Esophagus squamous epithelium (tissue), 4 donors: ENCODE measurements at regions not wholly inside any gene's neighbourhood (a gene's known extent, or its start where the extent isn't known, plus 50 kb on each side); places are given as distances from the start of the nearest gene placed in this dataset.

Source experiments
- POLR2A ChIP-seq, 4 donors: fragments of 450-650 bp; IDR thresholded peaks; one replicate each; pipeline ENCODE4 v1.6.1; 2017; ENCODE audit warnings: antibody characterized with exemption in 4 of 4, mild to moderate bottlenecking in 4 of 4, moderate library complexity in 3 of 4
- TF ChIP-seq, protein P1 (sequence below), 6 experiments: fragments of 450-650 bp in 4 of 6; fragments of 200-600 bp in 2 of 6; sonication (generic) in 2 of 6; IDR thresholded peaks; one replicate each; pipeline ENCODE4 v1.5.1; 2016 to 2019; ENCODE audit warnings: antibody characterized with exemption in 6 of 6, mild to moderate bottlenecking in 4 of 6, moderate library complexity in 4 of 6

DNA sequence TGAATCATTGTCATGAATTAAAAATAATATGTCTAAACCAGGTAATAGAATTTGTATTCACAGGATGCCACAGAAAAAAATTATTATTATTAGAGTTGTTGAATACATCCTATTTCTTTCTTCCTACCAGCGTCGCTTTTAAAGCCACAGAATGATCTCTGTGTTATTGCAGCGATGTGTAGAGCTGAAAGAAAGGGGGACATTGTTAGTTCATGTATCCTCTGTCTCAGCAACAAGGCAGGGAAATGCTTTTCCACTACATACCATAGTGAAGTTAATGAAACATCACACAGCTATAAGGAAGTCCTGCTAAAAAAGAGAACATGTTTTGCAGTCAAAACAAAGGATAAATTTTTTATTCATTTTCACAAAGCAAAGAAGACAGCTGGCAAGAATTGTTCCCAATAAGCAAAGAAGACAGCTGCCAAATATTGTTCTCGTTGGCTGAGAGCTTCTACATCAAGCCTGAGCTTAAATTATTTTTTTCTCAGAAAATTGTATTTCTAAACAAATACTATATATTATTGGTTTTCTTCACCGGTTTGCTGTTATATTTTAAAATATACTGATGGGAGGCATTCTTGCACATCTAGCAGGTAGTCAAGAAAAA lies 1234.4 kb downstream of the SUCLG1 start:
- TF ChIP-seq, protein P1, sequence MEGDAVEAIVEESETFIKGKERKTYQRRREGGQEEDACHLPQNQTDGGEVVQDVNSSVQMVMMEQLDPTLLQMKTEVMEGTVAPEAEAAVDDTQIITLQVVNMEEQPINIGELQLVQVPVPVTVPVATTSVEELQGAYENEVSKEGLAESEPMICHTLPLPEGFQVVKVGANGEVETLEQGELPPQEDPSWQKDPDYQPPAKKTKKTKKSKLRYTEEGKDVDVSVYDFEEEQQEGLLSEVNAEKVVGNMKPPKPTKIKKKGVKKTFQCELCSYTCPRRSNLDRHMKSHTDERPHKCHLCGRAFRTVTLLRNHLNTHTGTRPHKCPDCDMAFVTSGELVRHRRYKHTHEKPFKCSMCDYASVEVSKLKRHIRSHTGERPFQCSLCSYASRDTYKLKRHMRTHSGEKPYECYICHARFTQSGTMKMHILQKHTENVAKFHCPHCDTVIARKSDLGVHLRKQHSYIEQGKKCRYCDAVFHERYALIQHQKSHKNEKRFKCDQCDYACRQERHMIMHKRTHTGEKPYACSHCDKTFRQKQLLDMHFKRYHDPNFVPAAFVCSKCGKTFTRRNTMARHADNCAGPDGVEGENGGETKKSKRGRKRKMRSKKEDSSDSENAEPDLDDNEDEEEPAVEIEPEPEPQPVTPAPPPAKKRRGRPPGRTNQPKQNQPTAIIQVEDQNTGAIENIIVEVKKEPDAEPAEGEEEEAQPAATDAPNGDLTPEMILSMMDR (IDR thresholded peaks at IDR 0.05) = no peak
- no peak for TF ChIP-seq POLR2A (IDR thresholded peaks at IDR 0.05)
